Stomach (tissue), 4 donors: ENCODE measurements at regions not wholly inside any gene's neighbourhood (a gene's known extent, or its start where the extent isn't known, plus 50 kb on each side); places are given as distances from the start of the nearest gene placed in this dataset.
"Not testable (repeated sequence)": the region's sequence is repeated elsewhere in the genome, so short reads cannot be mapped to it uniquely, and the experiment has no call there.

Experiments used
- EP300 ChIP-seq: sonication (generic); formaldehyde crosslinking; IDR thresholded peaks from one replicate; pipeline ENCODE4 v1.6.1; 2017; ENCODE audit warnings: antibody characterized with exemption
- POLR2A ChIP-seq, 4 donors: fragments of 450-650 bp; IDR thresholded peaks; one replicate each; pipeline ENCODE4 v1.6.1; 2016; ENCODE audit warnings: antibody characterized with exemption in 4 of 4, control low read depth in 2 of 4, mild to moderate bottlenecking in 1 of 4, moderate library complexity in 1 of 4
- POLR2AphosphoS5 ChIP-seq, 3 donors: sonication (generic); formaldehyde crosslinking; IDR thresholded peaks; one replicate each; pipeline ENCODE4 v1.6.1; 2016; ENCODE audit warnings: antibody characterized with exemption in 3 of 3
- TF ChIP-seq, protein P1 (sequence below), 7 experiments: fragments of 450-650 bp in 4 of 7; fragments of 200-600 bp in 3 of 7; sonication (generic) in 3 of 7; IDR thresholded peaks; one replicate each; pipeline ENCODE4 v1.5.1; 2016 to 2019; ENCODE audit warnings: antibody characterized with exemption in 7 of 7, control low read depth in 2 of 7, mild to moderate bottlenecking in 1 of 7

DNA sequence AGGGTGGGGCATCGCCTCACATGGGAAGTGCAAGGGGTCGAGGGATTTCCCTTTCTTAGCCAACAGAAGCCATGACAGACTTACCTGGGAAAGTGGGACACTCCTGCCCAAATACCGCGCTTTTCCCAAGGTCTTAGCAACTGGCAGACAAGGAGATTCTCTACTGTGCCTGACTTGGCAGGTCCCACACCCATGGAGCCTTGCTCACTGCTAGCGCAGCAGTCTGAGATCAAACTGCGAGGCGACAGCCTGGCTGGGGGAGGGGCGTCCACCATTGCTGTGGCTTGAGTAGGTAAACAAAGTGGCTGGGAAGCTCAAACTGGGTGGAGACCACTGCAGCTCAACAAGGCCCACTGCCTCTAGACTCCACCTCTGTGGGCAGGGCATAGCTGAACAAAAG is 86.5 kb downstream of the DMAC1 start:
- not testable (repeated sequence) for TF ChIP-seq POLR2A (IDR thresholded peaks at IDR 0.05); POLR2AphosphoS5 (IDR thresholded peaks at IDR 0.05); EP300
- TF ChIP-seq, protein P1, sequence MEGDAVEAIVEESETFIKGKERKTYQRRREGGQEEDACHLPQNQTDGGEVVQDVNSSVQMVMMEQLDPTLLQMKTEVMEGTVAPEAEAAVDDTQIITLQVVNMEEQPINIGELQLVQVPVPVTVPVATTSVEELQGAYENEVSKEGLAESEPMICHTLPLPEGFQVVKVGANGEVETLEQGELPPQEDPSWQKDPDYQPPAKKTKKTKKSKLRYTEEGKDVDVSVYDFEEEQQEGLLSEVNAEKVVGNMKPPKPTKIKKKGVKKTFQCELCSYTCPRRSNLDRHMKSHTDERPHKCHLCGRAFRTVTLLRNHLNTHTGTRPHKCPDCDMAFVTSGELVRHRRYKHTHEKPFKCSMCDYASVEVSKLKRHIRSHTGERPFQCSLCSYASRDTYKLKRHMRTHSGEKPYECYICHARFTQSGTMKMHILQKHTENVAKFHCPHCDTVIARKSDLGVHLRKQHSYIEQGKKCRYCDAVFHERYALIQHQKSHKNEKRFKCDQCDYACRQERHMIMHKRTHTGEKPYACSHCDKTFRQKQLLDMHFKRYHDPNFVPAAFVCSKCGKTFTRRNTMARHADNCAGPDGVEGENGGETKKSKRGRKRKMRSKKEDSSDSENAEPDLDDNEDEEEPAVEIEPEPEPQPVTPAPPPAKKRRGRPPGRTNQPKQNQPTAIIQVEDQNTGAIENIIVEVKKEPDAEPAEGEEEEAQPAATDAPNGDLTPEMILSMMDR (IDR thresholded peaks at IDR 0.05), result not testable (repeated sequence)
